ENCODE measurements at regions not wholly inside any gene's neighbourhood (a gene's known extent, or its start where the extent isn't known, plus 50 kb on each side); places are given as distances from the start of the nearest gene placed in this dataset.

GRCh38 chr6:21375151-21376116, 218.1 kb upstream of the SOX4 start:
- TF ChIP-seq CTCF (IDR thresholded peaks at IDR 0.05) (no peak), POLR2AphosphoS5 (IDR thresholded peaks at IDR 0.05) (no peak)
